ENCODE measurements at regions not wholly inside any gene's neighbourhood (a gene's known extent, or its start where the extent isn't known, plus 50 kb on each side); places are given as distances from the start of the nearest gene placed in this dataset.

- TF ChIP-seq EZH2phosphoT487 (conservative IDR thresholded peaks at IDR 0.05; ENCODE audit: low read length): no peak
- no peak for TF ChIP-seq CTCF (IDR thresholded peaks at IDR 0.05; ENCODE audit: insufficient read depth, low read length, poor library complexity, severe bottlenecking)
- no peaks in the 10 kb centered on the region for H3K9me2 ChIP-seq (replicated peaks; ENCODE audit: insufficient read depth, low read length)
- no peak overlapping the region for H3K27ac ChIP-seq (ENCODE audit: low read depth, low read length)
- H3K27me3 ChIP-seq (ENCODE audit: low read length): no peaks in the 10 kb centered on the region
- no peak overlapping the region for H2AFZ ChIP-seq (ENCODE audit: low read depth, low read length, severe bottlenecking)
- 0 out of 2 replicates have a peak, but pooled peaks cover 4% of the 10 kb centered on the region for H3K9me3 ChIP-seq (ENCODE audit: insufficient read depth, low read length)
- H3K36me3 ChIP-seq (ENCODE audit: low read length): no peaks in the 10 kb centered on the region
- no peaks in the 10 kb centered on the region for H3F3A ChIP-seq (ENCODE audit: insufficient read depth)
- no peaks in the 10 kb centered on the region for H3K79me2 ChIP-seq (ENCODE audit: insufficient read depth, low read length)
- no peaks in the 10 kb centered on the region for H4K20me1 ChIP-seq (ENCODE audit: low read depth, low read length)
- H3K9ac ChIP-seq (ENCODE audit: low read length): no peak overlapping the region
- H3K4me3 ChIP-seq (ENCODE audit: insufficient read depth, low read length, poor library complexity, severe bottlenecking): no peak overlapping the region
- H3K4me2 ChIP-seq (ENCODE audit: low read depth, low read length, poor library complexity, severe bottlenecking): no peak overlapping the region
Measured at GRCh38 chr20:39986173-39986904, 702.7 kb downstream of the MAFB start.

GRCh38 chr20:39985271-39985827 is 703.7 kb downstream of the MAFB start:
- no peaks in the 10 kb centered on the region for H3K27me3 ChIP-seq (ENCODE audit: low read length)
- no peak overlapping the region for H3K9ac ChIP-seq (ENCODE audit: low read length)
- H3F3A ChIP-seq (ENCODE audit: insufficient read depth): no peaks in the 10 kb centered on the region

GRCh38 chr20:39983655-39984054 is 705.4 kb downstream of the MAFB start:
- Histone ChIP-seq H3K27me3 (ENCODE audit: low read length) (no peaks in the 10 kb centered on the region), H3K36me3 (ENCODE audit: low read length) (no peaks in the 10 kb centered on the region), H3K4me2 (ENCODE audit: low read depth, low read length, poor library complexity, severe bottlenecking) (no peak overlapping the region), H3K4me3 (ENCODE audit: insufficient read depth, low read length, poor library complexity, severe bottlenecking) (no peak overlapping the region), H4K20me1 (ENCODE audit: low read depth, low read length) (no peaks in the 10 kb centered on the region), H3F3A (ENCODE audit: insufficient read depth) (no peaks in the 10 kb centered on the region), H3K27ac (ENCODE audit: low read depth, low read length) (no peak overlapping the region), H3K79me2 (ENCODE audit: insufficient read depth, low read length) (no peaks in the 10 kb centered on the region), H3K9ac (ENCODE audit: low read length) (no peak overlapping the region), H3K9me2 (replicated peaks; ENCODE audit: insufficient read depth, low read length) (no peaks in the 10 kb centered on the region), H3K9me3 (ENCODE audit: insufficient read depth, low read length) (no peaks in the 10 kb centered on the region), H2AFZ (ENCODE audit: low read depth, low read length, severe bottlenecking) (no peak overlapping the region)
- TF ChIP-seq EZH2phosphoT487 (conservative IDR thresholded peaks at IDR 0.05; ENCODE audit: low read length) (no peak), CTCF (IDR thresholded peaks at IDR 0.05; ENCODE audit: insufficient read depth, low read length, poor library complexity, severe bottlenecking) (no peak)

More at GRCh38 chr20:39985271-39985827, 703.7 kb downstream of the MAFB start:
- TF ChIP-seq EZH2phosphoT487 (conservative IDR thresholded peaks at IDR 0.05; ENCODE audit: low read length): no peak
- no peak for TF ChIP-seq CTCF (IDR thresholded peaks at IDR 0.05; ENCODE audit: insufficient read depth, low read length, poor library complexity, severe bottlenecking)
- Histone ChIP-seq H3K36me3 (ENCODE audit: low read length) (no peaks in the 10 kb centered on the region), H3K27ac (ENCODE audit: low read depth, low read length) (no peak overlapping the region), H2AFZ (ENCODE audit: low read depth, low read length, severe bottlenecking) (no peak overlapping the region), H3K9me3 (ENCODE audit: insufficient read depth, low read length) (no peaks in the 10 kb centered on the region), H3K4me2 (ENCODE audit: low read depth, low read length, poor library complexity, severe bottlenecking) (no peak overlapping the region), H3K79me2 (ENCODE audit: insufficient read depth, low read length) (no peaks in the 10 kb centered on the region), H3K9me2 (replicated peaks; ENCODE audit: insufficient read depth, low read length) (no peaks in the 10 kb centered on the region), H4K20me1 (ENCODE audit: low read depth, low read length) (no peaks in the 10 kb centered on the region), H3K4me3 (ENCODE audit: insufficient read depth, low read length, poor library complexity, severe bottlenecking) (no peak overlapping the region)

Measured in SU-DHL-6 (cell line).